ENCODE measurements at regions not wholly inside any gene's neighbourhood (a gene's known extent, or its start where the extent isn't known, plus 50 kb on each side); places are given as distances from the start of the nearest gene placed in this dataset.

- H3K4me3 ChIP-seq (ENCODE audit: low read length) = no peak overlapping the region
- H2AFZ ChIP-seq (ENCODE audit: low read depth, low read length) = no peak overlapping the region
- H3K27ac ChIP-seq (ENCODE audit: low read length) = no peak overlapping the region
Measured at GRCh38 chr2:5926871-5927512, 234.8 kb downstream of the SOX11 start.

More at GRCh38 chr2:5926871-5927512, 234.8 kb downstream of the SOX11 start:
- H3K9ac ChIP-seq (ENCODE audit: low read length) = no peak overlapping the region
- TF ChIP-seq RAD21 (conservative IDR thresholded peaks at IDR 0.05) (no peak), POLR2AphosphoS5 (IDR thresholded peaks at IDR 0.05) (no peak), CTCF (IDR thresholded peaks at IDR 0.05; ENCODE audit: poor library complexity, severe bottlenecking) (no peak), TAF1 (IDR thresholded peaks at IDR 0.05; ENCODE audit: low read depth) (no peak), MXI1 (conservative IDR thresholded peaks at IDR 0.05; ENCODE audit: poor library complexity, severe bottlenecking) (no peak), EP300 (conservative IDR thresholded peaks at IDR 0.05; ENCODE audit: poor library complexity, severe bottlenecking) (no peak), SMC3 (conservative IDR thresholded peaks at IDR 0.05; ENCODE audit: poor library complexity) (no peak), REST (IDR thresholded peaks at IDR 0.05; ENCODE audit: borderline replicate concordance) (no peak)
- H4K20me1 ChIP-seq (ENCODE audit: insufficient read depth) = no peaks in the 10 kb centered on the region
- H3K9me2 ChIP-seq (ENCODE audit: insufficient read depth, low read length) = no peaks in the 10 kb centered on the region
- no peaks in the 10 kb centered on the region for H3K36me3 ChIP-seq (ENCODE audit: insufficient read depth, low read length)
- H3K9me3 ChIP-seq (ENCODE audit: low read length) = no peaks in the 10 kb centered on the region
- no peaks in the 10 kb centered on the region for H3K27me3 ChIP-seq (ENCODE audit: insufficient read depth, low read depth, low read length)
- H3F3A ChIP-seq (ENCODE audit: insufficient read depth, low read length, poor library complexity, severe bottlenecking) = no peaks in the 10 kb centered on the region
- H3K79me2 ChIP-seq (replicated peaks; ENCODE audit: insufficient read depth, low read length) = no peaks in the 10 kb centered on the region
- H3K4me2 ChIP-seq (ENCODE audit: low read length) = no peak overlapping the region

Data from neural cell (in vitro differentiated cells).